GM21526 (cell line): ENCODE measurements at regions not wholly inside any gene's neighbourhood (a gene's known extent, or its start where the extent isn't known, plus 50 kb on each side); places are given as distances from the start of the nearest gene placed in this dataset.
"Not testable (repeated sequence)": the region's sequence is repeated elsewhere in the genome, so short reads cannot be mapped to it uniquely, and the experiment has no call there.

Experiments used
- ATAC-seq: cut with Tn5 transposase; IDR thresholded peaks from one replicate; pipeline ENCODE4 v1.9.1; 2021; ENCODE audit warnings: moderate library complexity; ENCODE audit not compliant: unreplicated experiment, low FRiP score

GRCh38 chrX:96483647-96484160 is 200.9 kb upstream of the DIAPH2 start:
- no peak for ATAC-seq

GRCh38 chrX:96486687-96487086 is 198.0 kb upstream of the DIAPH2 start:
- ATAC-seq = not testable (repeated sequence)

DNA sequence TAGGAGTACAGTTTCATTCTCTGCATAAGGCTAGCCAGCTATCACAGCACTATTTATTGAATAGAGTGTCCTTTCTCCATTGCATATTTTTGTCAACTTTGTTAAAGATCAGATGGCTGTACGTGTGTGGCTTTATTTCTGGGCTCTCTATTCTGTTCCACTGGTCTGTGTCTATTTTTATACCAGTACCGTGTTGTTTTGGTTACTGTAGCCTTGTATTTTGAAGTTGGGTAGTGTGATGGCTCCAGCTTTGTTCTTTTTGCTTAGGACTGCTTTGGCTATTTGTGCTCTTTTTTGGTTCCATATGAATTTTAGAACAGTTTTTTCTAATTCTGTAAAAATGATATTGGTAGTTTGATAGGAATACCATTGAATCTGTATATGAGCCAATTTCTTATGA is 182.1 kb upstream of the DIAPH2 start:
- no peak for ATAC-seq

DNA sequence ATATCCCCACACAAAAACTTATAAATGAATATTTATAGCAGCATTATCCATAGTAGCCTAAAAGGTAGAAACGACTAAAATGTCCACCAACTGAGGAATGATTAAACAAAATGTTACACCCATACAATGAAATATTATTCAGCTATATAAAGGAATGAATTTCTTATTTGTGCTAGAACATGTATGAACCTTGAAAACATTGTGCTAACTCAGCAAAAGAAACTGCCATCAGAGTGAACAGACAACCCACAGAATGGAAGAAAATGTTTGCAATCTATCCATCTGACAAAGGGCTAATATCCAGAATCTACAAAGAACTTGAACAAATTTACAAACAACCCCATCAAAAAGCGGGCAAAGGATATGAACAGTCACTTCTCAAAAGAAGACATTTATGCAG is 155.3 kb upstream of the DIAPH2 start:
- not testable (repeated sequence) for ATAC-seq

DNA sequence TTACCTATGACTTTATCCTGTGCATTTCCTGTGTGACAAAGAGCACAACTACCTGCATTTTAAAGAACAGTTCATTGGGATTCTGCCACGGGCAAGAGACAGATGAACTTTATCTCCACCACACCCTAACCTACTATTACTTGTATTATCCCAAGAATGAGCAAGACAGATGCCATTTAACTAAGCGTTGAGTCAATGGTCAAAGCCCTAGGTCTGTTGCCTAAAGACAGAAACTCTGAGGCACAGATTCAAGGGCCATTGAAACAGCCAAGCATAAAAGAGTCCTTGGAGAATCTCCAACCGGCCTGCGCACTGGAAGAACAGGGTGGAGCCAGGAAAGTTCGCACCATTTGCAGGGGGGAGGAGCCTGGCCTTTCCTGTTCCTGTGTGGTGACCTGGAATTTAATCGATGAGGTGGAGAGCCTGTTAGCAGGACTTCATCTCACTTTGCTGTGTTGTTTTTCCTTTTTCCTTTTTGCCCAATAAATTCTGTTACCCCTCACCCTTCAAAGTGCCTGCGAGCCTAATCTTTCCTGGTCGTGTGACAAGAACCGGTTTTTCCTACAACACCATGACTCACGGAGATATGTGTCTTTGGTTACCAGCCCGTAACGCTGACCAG is 146.4 kb upstream of the DIAPH2 start:
- no peak for ATAC-seq

DNA sequence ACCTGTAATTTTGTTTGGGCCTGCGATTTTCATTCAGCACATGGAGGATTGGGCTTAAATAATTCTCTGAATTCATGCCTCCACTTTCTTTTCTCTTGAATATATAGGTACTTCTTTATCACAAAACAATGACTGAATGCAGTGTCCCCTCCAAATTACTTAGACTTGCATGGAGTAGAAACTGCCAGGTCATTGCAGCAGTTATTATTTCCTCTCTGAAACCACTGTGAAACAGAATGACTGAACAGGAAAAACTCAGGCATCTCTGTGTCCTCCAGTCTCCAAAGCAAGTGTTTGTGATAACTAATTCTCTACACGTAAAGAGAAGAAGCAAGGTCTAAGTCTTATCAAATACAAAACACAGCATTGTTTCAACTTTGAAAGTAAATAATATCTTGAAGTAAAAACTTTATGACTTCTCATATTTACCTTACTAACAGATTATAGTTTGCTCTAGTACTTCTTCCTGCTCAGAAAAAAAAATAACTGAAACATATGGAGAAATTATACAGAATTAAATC is 144.5 kb upstream of the DIAPH2 start:
- no peak for ATAC-seq

DNA sequence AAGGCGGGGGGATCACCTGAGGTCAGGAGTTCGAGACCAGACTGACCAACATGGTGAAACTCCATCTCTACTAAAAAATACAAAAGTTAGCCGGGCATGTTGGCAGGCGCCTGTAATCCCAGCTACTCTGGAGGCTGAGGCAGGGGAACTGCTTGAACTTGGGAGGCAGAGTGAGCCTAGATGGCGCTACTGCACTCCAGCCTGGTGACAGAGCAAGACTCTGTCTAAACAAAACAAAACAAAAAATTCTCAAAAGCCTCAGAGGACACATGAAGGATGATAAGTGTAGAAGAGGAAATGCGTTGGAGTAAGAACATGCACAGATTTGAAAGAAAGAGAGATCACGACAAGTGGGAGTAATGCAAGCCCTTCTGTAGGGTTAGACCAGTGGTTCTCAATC is 138.4 kb upstream of the DIAPH2 start:
- ATAC-seq = not testable (repeated sequence)

- no peak for ATAC-seq
Observed at GRCh38 chrX:96551322-96551872, 133.2 kb upstream of the DIAPH2 start.

GRCh38 chrX:96556886-96557285 is 127.8 kb upstream of the DIAPH2 start:
- ATAC-seq = no peak

DNA sequence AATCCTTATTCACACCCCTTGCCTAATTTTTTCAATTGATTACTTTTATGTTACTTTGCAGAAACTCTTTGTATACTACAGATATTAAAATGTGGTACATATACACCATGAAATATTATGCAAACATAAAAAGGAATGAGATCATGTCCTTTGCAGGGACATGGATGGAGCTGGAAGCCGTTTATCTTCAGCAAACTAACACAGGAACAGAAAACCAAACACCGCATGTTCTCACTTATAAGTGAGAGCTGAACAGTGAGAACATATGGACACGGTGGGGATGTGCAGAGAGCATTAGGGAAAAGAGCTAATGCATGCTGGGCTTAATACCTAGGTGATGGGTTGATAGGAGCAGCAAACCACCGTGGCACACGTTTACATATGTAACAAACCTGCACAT is 123.5 kb upstream of the DIAPH2 start:
- ATAC-seq = not testable (repeated sequence)

- ATAC-seq = no peak
Observed at GRCh38 chrX:96563646-96564045, 121.0 kb upstream of the DIAPH2 start.

DNA sequence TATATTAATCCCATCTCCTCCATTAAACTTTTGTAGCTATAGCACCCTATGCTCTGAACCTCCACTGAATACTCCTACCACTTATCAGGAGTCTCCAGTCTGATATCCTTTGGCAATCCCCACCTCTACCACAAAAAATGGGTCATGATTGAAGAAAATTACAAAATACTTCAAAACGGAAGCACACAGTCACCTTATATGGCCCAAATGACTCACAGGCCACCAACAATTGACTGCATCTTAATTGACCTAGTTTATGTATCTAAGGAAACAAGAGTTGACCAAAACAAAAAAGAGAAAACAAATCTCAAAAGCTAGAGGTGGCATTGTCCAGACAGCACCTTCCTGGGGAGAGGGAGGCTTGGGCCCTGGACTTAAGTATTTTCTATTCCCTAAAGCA is 120.0 kb upstream of the DIAPH2 start:
- no peak for ATAC-seq

DNA sequence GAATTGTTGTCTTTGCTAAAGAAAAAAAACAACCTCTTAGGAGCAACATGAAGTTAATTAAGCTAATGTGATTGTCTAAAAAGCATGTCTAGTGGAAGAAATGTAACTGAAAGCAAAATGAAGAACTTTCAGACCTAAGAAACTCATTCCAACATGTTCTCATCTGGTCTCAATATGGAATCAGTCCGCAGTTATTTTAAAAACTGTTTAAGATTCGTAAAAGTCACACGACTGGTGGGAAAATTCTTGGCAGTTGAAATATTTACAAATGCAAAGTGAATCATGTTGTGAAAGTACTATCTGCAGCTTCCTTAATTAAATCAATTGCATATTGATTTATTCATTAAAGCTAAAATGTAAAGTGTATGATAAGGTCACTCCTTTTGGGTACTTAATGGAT is 117.8 kb upstream of the DIAPH2 start:
- no peak for ATAC-seq

DNA sequence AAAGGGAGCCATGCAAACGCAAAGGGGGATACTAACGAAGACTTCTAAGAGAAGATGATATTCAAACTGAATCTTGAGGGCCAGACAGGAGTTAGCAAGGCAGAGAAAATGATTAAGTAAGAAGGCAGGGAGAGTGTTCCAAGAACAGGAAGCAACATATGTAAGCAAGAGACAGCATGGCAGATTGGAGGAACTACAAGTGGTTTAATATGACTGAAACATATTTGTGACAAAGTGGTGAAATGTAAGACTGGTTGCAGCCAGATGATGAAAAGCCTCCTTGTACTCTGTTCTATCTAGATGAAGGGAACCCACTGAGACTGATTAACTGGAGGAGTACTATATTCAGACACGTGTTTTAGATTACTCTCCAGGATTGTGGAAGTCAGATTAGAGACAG is 116.6 kb upstream of the DIAPH2 start:
- ATAC-seq = no peak

GRCh38 chrX:96569034-96569433 is 115.6 kb upstream of the DIAPH2 start:
- ATAC-seq = no peak

DNA sequence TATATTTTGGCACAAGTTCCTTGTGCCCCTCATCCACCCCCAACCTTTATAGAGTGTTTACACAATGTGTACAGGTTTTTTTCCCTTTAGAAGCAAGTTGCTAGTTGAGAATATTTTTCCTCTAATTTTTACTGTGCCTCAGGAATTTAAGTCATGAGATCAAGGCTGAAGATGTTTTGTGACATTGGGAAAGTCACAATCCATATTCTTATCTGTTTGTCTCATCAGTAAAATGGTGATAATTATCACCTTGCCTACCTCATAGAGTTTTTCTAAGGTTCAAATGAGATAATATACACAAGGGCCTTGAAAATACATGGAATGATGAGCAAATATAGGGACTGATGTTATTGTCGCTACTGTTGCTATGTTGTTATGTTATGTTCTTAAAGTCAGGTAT is 109.6 kb upstream of the DIAPH2 start:
- no peak for ATAC-seq

- no peak for ATAC-seq
Observed at GRCh38 chrX:96576368-96576767, 108.3 kb upstream of the DIAPH2 start.

DNA sequence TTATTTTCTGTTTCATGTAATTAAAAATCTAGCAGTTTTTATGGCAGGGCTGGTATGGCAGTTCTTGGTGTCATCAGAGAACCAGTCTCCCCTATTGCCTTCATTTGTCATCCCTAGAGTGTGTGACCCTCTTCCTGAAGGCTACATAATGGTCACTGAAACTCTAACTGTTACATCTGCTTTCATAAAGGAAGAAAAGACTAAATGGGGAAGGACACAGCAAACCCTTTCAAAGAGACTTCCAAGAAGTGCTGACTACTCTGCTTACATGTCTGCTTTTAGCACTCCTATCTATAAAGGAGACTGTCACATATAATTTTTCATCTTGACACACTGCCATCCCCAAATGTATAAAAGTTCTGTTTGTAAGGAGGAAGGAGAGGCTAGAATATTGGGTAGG is 105.9 kb upstream of the DIAPH2 start:
- ATAC-seq = no peak

GRCh38 chrX:96579252-96579651 is 105.4 kb upstream of the DIAPH2 start:
- ATAC-seq = no peak

DNA sequence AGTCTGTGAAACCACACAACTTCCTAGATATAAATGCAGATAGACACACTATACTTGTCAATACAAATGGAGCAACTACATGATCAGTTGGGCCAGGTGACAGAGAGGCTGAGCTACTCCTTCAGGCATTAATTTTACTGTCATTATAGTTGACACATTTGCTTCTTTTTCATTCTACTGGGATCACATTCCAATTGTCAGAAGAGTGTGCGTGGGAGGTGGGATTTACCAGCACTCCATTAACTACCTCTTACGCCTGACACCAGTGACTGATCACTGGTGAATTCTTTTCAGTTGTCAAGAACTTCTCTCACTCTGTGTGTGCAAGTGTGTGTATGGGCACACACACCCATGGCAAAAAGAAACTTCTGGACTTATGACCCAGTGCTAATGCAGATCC is 94.2 kb upstream of the DIAPH2 start:
- no peak for ATAC-seq

- no peak for ATAC-seq
Observed at GRCh38 chrX:96591421-96591820, 93.2 kb upstream of the DIAPH2 start.

- not testable (repeated sequence) for ATAC-seq
Observed at GRCh38 chrX:96597847-96598246, 86.8 kb upstream of the DIAPH2 start.
